GM10248 (cell line): ENCODE measurements at regions not wholly inside any gene's neighbourhood (a gene's known extent, or its start where the extent isn't known, plus 50 kb on each side); places are given as distances from the start of the nearest gene placed in this dataset.

ENCODE experiments used
- CTCF ChIA-PET: fragments of 300-600 bp; sonication (Branson Sonifier 250); formaldehyde crosslinking; extraction: SDS; loops from one replicate; lab custom pipeline; 2021; ENCODE audit warnings: antibody characterized with exemption; lab: Yijun Ruan, JAX
- POLR2A ChIA-PET: fragments of 350-650 bp; sonication (Branson Sonifier 250); formaldehyde crosslinking; extraction: SDS; loops from one replicate; lab custom pipeline; 2020; ENCODE audit warnings: antibody characterized with exemption; lab: Yijun Ruan, JAX
- DNase-seq: peaks from one replicate; pipeline ENCODE4 v3.0.0; 2012; ENCODE audit errors: extremely low spot score
- TF ChIP-seq, protein P1 (sequence below): IDR thresholded peaks from 2 replicates; pipeline ENCODE4 v1.5.1; 2012; ENCODE audit warnings: mild to moderate bottlenecking, low read depth; ENCODE audit errors: extremely low read depth, missing control alignments, control extremely low read depth

DNA sequence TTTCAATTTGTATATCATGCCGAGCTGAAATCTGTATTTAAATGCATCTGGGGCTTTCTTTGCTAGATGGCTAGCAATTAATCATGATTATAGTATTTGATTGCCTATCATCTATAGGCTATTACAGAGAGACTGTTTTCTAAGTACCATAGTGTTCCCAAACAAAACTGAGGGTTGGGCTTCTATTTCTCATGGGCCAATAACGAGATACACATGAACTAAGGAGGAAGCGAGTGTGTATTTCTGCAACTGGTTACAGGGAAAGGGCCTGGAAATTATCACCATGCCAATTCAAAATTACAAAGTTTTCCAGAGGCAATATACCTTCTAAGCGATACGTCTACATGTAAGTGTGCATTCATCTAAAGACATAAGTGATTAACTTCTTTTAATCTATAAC lies 744.5 kb upstream of the BRINP3 start:
- POLR2A ChIA-PET, result no interaction called here
- no peak for DNase-seq
- CTCF ChIA-PET, result no interaction called here
- TF ChIP-seq, protein P1, sequence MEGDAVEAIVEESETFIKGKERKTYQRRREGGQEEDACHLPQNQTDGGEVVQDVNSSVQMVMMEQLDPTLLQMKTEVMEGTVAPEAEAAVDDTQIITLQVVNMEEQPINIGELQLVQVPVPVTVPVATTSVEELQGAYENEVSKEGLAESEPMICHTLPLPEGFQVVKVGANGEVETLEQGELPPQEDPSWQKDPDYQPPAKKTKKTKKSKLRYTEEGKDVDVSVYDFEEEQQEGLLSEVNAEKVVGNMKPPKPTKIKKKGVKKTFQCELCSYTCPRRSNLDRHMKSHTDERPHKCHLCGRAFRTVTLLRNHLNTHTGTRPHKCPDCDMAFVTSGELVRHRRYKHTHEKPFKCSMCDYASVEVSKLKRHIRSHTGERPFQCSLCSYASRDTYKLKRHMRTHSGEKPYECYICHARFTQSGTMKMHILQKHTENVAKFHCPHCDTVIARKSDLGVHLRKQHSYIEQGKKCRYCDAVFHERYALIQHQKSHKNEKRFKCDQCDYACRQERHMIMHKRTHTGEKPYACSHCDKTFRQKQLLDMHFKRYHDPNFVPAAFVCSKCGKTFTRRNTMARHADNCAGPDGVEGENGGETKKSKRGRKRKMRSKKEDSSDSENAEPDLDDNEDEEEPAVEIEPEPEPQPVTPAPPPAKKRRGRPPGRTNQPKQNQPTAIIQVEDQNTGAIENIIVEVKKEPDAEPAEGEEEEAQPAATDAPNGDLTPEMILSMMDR, result no peak

DNA sequence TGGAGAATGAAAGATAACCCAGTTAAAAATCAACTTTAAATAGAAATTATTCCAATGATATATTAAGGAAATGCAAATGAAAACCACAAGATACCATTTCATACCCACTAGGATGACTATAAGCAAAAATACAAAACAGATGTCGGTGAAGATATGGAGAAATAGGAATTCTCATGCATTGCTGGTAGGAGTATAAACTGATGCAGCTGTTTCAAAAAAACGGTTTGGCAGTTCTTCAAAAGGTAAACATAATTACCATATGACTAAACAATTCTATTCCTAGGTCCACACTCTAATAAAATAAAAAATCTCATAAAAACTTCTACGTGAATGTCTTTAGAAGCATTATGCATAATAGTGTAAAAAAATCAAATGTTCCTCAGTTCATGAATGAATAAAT lies 763.3 kb upstream of the BRINP3 start:
- POLR2A ChIA-PET, result no interaction called here
- CTCF ChIA-PET, result no interaction called here
- TF ChIP-seq, protein P1, result no peak
- DNase-seq, result no peak

DNA sequence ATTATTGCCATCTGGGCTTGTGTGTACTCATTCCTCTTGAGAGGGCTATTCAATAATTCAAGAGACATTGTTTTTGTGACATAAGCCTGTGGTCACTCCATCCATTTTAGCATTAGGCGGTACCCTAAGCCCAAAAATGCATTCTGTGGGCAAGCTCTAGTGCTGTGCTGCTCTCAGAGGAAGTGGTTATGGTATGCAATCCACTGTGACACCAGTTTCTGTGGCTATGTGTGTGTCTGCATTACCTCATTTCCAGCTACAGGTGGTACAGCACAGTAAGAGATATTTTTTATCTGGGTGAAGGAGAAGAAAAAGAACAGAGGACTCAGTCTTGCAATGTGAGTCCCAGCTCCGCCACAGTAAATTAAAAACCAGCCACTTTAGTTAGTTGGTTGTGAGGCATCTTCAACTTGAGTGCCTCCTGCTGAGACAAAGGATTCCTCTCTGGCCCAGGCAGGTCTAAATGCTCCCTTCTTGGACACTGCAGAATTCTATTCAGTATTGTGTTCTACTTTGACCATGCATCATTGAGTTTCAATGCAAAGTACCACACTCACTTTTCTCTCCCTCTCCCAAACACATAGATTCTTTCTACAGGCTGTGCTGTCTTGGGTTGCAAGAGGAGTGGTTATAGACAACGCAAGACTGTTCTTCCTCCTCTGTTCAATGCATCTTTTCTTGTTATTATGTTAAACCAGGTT lies 777.8 kb upstream of the BRINP3 start:
- TF ChIP-seq, protein P1, result no peak
- DNase-seq, result no peak
- ChIA-PET CTCF (no interaction called here), POLR2A (no interaction called here)

DNA sequence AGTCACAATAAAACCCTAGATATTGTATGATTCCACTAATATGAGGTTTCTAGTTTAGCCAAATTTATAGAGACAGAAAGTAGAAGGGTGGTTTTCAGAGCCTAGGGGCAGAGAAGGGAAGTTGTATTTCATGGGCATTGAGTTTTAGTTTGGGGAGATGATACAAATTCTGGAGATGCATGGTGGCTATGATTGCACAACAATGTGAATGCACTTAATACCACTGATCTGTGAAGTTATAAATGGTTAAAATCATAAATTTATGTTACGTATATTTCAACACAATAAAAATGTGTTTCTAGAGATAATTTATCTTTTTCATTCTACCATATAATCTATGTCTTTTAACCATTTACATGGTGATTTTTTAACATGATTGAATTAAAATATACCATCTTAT lies 779.3 kb upstream of the BRINP3 start:
- TF ChIP-seq, protein P1, result no peak
- ChIA-PET CTCF (no interaction called here), POLR2A (no interaction called here)
- no peak for DNase-seq

DNA sequence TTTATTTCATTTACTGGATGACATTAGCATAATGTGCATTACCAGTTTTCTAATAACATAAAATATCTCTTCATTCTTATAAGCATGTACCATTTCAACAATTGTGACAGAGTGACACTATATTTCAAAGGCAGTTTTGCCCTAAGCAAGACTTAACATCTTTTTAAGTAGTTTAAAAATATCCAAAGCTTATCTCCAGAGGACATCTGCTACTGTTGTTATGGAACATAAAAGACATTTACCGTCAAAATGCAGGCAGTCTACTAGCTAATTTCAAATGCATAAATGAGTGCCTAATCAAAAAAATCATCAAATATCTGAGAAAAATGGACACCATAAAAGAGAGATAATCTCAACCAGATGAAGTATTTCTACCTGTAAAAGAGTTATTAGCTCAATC lies 782.4 kb upstream of the BRINP3 start:
- CTCF ChIA-PET, result interaction anchor here (0.8 kb wide), 1 partner anchor 15 kb away, joined by 3 read pairs; no protein-coding TSS in a partner anchor
- no peak for DNase-seq
- POLR2A ChIA-PET, result no interaction called here
- TF ChIP-seq, protein P1, result no peak

DNA sequence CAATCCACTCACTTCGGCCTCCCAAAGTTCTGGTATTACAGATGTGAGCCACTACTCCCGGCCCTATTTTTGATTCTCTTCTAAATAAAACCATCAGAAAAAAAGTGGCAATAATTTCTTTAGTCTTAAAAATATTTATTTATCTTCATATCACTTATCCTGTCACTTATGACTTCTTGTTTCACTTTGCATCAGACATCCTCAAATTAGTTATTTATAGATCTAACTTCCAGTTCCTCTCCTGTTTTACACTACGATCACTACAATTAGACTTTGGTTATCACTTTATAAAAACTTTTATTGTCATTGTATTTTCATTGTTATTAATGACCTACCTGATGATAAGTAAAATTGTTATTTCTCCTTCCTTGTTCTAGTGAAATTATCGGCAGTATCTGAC lies 783.4 kb upstream of the BRINP3 start:
- TF ChIP-seq, protein P1, result no peak
- POLR2A ChIA-PET, result no interaction called here
- DNase-seq, result no peak
- CTCF ChIA-PET, result no interaction called here
